ENCODE measurements at regions not wholly inside any gene's neighbourhood (a gene's known extent, or its start where the extent isn't known, plus 50 kb on each side); places are given as distances from the start of the nearest gene placed in this dataset.
A peak's percentile ranks its signal among the peaks of the same experiment; 100 is the strongest.

DNA sequence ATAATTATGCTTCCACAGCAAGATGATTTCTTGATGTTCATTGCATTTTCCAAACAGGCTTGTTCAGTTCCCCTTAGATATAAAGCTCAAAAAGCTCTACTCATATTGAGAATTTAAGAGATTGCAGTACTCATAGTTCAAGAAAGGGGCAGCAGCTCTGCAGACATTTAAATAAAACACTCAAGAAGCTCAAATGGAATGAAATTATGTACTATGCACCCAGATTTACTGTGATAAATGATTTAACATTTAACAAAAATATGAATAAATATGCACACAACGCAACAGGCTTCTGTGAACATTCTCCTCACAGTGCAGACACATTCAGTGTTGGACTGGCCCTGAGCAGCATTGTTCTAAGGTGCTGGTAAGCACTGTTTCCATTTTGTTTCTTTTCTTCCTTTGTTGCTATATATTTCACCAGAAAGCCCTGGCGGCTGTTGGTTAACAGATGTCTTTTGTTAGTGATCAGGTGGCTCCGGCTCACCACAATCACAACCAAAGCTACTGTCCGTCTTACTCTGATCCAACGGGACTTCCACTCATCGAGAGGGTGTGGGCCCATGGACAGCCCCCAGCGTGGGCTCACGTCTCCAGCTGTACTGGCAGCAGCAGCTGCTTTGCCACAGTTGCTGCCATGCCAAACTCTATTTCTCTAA lies 1440.3 kb downstream of the NCAM2 start:
- DNase-seq = no peak

- DNase-seq = no peak
These were observed 1446.8 kb downstream of the NCAM2 start for GRCh38 chr21:22444990-22445389.

DNA sequence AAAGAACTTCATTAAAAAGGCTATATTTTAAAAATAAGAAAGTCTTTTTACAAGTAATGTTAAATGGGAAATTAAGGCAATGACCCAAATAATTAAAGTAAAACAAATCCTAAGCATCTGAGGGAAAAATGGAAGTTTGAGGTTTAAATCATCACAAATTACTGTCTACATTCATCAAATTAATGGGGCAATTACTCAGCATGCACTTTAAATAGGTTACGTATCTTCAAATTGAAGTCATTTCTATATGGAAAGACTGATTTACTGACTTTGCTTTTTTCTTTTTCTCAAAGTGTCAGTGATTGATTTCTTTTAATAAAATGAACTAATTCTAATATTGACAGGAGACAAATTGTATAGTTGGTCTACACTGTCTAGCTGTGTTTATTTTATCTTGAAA lies 1452.3 kb downstream of the NCAM2 start:
- peak; percentile 83 for DNase-seq

DNA sequence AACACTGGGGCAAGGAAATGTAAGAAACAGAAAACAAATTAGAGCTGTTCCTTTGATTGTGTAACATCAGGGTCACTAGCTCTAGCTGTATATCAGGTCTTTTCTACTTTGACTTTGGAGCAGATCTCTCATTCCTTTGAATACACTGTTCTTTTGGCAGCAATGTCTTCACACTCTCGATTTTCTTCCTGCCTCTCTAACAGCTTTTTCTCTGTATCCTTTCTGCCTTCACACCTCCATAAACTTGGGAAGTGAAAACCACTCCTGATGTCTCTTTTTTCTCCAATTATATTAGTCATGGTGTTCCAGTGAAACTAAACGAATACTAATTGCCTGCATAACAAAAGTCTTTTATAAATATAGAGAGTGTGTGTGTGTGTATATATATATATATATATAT lies 1458.0 kb downstream of the NCAM2 start:
- no peak for DNase-seq

GRCh38 chr21:22468893-22469292 lies 1470.7 kb downstream of the NCAM2 start:
- DNase-seq = no peak

DNA sequence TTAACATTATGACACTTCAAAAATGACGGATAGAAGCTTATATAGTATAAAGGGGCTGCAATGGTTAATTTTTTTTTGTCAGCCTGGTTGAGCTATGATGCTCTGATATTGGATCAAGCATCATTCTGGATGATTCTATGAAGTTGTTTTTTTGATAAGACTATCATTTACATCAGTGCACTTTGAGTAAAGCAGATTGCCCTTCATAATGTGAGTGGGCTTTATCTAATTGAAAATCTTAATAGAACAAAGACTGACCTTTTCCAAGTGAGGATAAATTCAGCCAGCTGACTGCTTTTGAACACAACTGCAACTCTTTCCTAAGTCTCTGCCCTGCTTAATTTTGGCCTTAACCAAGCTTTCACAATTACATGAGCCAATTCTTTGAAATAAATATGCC lies 1476.2 kb downstream of the NCAM2 start:
- DNase-seq = no peak

- no peak for DNase-seq
These were observed 1478.0 kb downstream of the NCAM2 start for GRCh38 chr21:22476214-22476613.

GRCh38 chr21:22476726-22477646 lies 1478.8 kb downstream of the NCAM2 start:
- peak; percentile 83 for DNase-seq

DNA sequence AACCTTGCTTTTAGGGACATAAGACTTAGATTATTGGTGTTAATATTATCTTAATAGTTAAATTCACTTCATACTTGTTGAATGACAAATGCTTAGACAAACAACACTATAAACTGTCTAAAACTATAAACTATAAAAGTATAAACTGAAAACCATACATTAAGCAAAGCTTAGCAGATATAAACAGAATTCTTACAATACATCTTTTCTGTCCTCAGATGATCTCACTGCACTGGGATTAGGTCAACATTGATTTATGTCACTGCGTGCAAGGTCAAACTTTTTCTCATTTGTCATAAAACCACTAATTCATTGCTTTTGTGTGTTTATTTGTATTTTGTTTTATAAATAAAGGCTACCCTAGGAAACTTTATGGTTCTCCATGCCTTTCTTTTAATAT lies 1491.8 kb downstream of the NCAM2 start:
- DNase-seq = peak; percentile 32

- DNase-seq = peak; percentile 40
These were observed 1518.0 kb downstream of the NCAM2 start for GRCh38 chr21:22516230-22516629.

- no peak for DNase-seq
These were observed 1537.4 kb downstream of the NCAM2 start for GRCh38 chr21:22535630-22536029.

- peak; percentile 8 for DNase-seq
These were observed 1538.3 kb downstream of the NCAM2 start for GRCh38 chr21:22536509-22536908.

- DNase-seq = no peak
These were observed 1546.5 kb downstream of the NCAM2 start for GRCh38 chr21:22544747-22545146.

- DNase-seq = no peak
These were observed 1554.2 kb downstream of the NCAM2 start for GRCh38 chr21:22552390-22552789.

- no peak for DNase-seq
These were observed 1556.6 kb downstream of the NCAM2 start for GRCh38 chr21:22554690-22555316.

DNA sequence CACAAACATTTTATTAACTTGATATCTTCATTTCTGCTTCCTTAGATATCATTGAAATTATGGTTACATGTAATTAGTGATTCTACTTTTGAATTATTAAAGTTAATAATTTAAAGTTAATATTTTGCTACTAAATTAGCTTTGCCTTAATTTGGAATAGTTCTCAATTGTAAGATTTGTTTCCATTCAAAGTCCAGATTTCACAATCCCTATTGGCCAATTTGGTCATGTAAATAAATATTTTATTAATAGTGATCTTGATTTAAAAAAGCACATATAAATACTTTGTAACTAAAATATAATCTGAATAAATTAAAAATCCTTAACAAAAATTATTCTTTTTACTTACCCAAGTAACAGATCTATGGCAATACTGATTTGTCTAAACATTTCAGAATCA lies 1558.6 kb downstream of the NCAM2 start:
- no peak for DNase-seq

DNA sequence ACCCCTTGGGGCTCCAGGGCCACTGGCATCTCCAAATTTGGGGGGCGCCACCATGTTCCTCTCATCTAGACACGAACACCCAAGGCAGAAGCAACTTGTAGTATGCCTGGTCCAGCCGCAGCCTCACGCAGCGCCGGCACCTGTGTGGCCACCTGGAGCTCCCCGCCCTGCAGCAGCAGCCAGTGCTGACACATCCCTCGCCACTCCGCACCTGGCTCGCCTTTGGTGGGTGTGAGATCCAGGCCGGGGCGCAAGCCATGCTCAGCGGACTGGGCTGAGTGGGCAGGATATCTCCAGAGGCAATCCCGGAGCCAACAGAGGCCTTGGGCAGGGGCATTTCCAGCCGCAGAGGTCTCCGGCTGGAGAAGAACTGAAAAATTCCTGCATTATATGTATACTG lies 1563.7 kb downstream of the NCAM2 start:
- DNase-seq = no peak

DNA sequence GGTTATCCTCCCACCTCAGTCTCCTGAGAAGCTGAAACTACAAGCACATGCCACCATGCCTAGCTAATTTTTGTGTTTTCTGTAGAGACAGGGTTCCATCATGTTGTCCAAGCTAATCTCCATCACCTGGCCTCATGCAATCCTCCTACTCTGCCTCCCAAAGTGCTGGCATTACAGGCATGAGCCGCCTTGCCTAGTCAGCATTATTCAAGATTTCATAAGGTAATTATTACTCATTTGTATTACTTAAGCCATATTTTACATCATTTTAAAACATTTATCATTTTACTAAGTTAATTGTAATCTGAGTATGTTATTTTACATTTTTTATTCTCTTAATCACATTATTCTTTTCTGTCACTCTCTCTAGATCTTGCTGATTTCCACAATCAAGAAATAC lies 1575.6 kb downstream of the NCAM2 start:
- no peak for DNase-seq

DNA sequence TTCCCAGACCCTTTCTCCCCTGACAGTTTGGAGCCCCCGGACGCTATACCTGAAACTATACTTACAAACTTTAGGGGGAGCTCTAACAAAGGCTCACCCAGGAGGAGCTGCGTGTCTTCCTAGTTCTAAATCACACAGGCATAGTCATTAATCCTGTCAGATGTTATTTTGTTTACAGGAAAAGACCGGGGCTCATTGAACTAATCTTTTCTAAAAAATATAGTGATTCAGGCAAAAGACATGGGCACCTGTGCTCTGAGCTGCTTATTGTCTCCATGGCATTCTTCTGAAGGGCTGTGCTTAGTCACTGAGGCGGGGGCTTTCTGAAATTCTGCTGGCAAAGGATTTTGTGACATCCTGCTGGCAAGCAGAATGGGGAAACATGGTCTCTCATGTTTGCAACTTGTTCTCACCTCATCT lies 1577.0 kb downstream of the NCAM2 start:
- DNase-seq = peak; percentile 88

DNA sequence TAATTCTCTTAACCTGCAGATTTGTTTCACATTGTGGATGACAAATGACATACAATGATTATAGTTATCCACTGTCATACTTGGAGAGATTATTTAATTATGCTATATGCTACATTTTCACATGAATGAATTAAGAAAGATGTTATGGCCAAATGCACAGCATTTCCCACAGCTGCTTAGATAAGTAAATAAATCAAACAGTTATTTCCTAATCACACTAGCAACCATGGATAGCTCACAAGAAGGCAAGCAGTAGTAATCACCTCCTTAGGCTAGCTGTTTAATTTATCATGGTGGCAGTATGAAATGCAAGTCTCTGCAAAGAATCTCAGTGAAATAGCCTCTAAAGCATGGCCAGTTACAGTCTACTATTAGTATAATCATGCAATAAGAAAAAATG lies 1581.5 kb downstream of the NCAM2 start:
- no peak for DNase-seq

- no peak for DNase-seq
These were observed 1583.8 kb downstream of the NCAM2 start for GRCh38 chr21:22582026-22582425.

- DNase-seq = no peak
These were observed 1586.1 kb downstream of the NCAM2 start for GRCh38 chr21:22584308-22584707.

GRCh38 chr21:22585558-22585957 lies 1587.3 kb downstream of the NCAM2 start:
- DNase-seq = peak; percentile 57
